ENCODE measurements at regions not wholly inside any gene's neighbourhood (a gene's known extent, or its start where the extent isn't known, plus 50 kb on each side); places are given as distances from the start of the nearest gene placed in this dataset.

DNA sequence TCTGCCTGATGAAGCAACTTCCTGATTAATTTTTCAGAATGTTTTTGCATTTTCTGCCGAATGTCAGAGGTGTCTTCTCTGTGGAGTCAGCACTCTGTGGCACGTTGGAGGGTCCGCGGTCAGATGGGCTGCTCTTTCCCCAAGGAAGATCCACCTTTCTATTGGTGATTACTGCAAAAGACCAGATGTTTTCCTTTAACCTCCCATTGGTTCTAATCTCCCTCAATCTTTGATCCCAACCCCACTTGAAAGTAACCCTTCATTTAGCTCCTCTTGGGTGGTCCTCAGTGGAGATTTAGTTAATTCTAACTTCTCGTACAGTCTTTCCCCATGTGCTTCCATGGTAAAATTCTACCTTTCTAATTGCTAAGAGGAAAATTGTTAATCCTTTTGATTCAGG lies 397.7 kb upstream of the DDHD1 start:
- no peak for DNase-seq (ENCODE audit: low spot score)

DNA sequence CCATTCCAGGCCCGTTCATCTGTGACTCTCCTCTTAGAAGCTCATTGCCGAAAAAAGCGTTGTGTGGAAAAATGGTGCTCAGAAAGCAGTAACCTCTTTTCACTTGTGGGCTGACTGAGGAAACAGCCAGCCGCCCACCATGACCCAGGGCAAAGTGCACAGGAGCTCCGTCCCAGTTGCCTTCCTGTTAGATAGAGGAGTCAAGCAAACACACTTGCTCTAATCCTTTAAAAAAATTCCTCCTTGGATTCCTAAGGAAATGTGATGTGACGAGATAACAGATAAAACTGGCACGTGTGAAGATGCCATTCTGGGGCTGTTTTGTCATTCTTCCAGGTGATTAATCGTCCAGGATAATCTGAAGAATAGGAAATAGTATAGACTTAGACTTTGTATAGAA lies 396.8 kb upstream of the DDHD1 start:
- no peak for DNase-seq (ENCODE audit: low spot score)

GRCh38 chr14:53547593-53547992 lies 394.5 kb upstream of the DDHD1 start:
- no peak for DNase-seq (ENCODE audit: low spot score)

DNA sequence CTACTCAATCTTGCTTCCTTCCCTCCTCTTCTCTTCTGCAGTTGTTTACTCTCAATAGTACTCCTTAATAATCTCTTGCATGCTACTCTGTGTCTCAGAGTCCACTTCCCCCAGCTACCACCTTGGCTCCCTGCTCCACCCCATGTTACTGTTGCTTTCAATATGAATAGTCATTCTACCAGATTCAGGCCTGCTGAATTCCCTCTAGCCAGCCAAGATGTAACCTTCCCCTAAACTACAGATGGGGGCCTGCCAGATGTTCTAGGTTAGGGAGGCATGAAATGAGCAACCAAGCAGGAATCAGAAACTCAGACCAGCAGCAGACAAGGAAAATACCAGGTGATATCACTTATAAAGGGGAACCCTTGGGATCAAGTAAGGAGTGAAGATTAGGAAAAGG lies 392.1 kb upstream of the DDHD1 start:
- DNase-seq (ENCODE audit: low spot score) = no peak

- DNase-seq (ENCODE audit: low spot score) = peak; percentile 80
Observed at GRCh38 chr14:53542732-53543131, 389.6 kb upstream of the DDHD1 start.

- no peak for DNase-seq (ENCODE audit: low spot score)
Observed at GRCh38 chr14:53541411-53541810, 388.3 kb upstream of the DDHD1 start.

GRCh38 chr14:53539489-53540126 lies 386.5 kb upstream of the DDHD1 start:
- peak; percentile 89 for DNase-seq (ENCODE audit: low spot score)

GRCh38 chr14:53538316-53538881 lies 385.3 kb upstream of the DDHD1 start:
- peak; percentile 50 for DNase-seq (ENCODE audit: low spot score)

DNA sequence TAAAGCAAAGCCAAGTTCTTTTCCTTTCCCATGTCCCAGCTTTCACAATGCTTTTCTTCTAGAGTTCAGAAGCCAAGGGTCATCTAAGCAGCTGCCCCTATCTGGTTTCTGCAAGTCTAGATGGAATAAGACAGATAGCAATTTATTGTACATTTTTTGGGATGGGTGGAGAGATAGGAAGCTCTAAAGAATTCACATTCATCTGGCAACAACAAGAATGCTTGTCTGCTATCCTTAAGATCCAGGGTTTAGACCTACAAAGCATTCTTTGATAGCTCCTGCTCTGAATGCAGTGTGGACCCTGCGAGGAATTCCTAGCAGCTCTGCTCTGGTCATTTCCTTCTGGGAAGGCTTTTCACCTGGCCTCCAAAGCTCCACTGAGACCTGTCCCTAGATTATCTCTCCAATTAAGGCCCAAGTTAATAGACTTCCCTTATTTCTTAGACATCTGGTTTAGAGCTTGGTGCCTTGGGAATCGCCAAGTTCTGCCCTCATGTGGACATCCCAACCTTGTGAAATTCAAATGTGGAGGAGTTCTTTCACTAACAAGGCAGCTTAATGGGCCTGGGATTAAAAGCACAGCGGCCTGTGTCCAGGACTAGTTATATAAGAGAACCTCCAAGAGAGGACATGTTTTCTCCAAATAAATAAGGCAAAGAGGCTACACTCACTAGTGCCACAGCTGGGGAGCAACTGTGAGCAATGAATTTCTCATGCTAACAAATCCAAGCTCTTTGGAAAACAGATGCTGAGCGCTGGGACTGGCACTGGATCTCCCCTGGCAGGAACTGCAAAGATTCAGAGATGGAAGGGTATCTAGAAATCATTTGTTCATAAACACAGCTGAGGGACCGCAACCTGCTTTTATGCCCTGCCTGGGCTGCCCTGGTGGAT lies 384.5 kb upstream of the DDHD1 start:
- DNase-seq (ENCODE audit: low spot score) = peak; percentile 74

DNA sequence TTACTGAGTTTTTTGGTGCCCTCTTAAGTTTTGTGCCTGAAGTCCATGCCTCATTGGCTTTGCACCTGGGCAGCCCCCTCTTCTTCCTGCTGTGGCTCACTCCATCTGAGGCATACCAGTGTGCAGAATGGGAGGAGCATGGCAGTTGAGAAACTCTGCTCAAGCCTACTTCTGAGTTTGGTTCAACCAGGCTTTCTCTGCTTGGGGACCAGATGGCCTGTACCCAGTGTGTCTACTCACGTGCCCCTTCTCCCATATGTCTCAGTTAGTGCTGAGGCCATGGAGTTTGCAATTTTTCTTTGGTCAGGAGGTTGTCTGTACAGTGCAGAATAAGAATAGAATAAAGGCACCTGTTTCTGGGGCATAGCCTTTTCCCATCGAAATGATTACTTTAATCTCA lies 383.3 kb upstream of the DDHD1 start:
- DNase-seq (ENCODE audit: low spot score) = no peak

- no peak for DNase-seq (ENCODE audit: low spot score)
Observed at GRCh38 chr14:53534841-53535240, 381.7 kb upstream of the DDHD1 start.

DNA sequence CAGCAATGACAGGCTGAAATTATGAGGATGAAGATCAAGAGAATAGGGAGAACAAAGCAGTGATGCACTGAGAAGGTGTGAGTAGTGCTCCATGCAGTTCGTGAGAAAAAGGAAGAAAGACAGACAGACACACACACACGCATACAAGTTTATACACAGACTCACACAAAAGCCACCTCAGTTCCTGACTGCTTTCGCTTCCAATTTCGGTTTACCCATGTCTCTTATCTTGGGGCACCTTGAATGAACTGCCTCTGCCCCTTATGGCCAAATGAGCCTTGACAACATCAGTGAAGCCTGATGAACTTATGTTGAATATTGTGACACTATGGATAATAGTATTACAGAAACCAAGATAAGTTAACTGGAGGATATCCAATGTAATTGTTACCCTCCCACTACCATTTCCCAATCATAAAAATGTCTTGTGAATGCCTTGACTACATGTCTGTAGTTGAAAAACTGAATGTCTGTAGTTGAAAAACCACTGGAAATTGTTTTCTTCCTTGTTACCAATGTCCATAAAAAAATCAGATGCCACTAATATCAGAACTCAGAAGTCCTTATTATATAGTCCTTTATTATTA lies 380.4 kb upstream of the DDHD1 start:
- DNase-seq (ENCODE audit: low spot score) = no peak

DNA sequence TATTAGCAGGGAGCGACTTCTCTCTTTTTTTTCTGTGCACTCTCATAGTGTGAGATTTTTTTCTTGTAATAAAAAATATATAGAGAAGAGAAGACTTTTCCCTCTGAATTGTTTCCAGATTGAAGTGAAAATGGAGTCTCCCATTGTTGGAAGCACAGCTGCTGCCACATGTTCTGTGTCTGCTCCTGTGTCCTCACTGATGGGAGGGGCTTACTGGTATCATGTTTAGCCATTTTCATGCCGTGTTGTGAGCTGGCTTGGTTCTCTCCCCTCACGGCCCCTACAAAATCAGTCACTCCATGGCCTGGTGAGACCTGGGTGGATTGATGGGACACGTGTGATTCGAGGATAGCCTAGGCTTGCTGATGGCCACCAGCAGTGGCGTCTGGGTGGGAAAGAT lies 379.7 kb upstream of the DDHD1 start:
- no peak for DNase-seq (ENCODE audit: low spot score)

DNA sequence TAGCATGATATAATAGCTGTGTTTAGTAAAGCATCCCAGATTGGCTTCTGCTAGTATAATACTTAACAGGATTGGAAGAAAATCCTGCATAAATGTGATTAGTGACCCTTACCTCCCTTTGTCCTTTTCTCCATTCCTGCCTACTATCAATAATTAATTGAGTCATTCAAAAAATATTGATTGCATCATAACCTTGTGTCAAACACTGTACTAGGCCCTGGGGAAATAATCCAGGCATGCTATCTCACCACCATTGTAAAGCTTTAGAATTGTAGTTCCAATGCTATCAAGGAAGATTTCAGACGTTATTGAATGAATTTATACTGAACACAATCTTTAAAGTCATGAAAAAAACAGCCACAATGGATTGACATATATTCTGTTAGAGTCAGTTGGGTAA lies 378.6 kb upstream of the DDHD1 start:
- DNase-seq (ENCODE audit: low spot score) = no peak

- no peak for DNase-seq (ENCODE audit: low spot score)
Observed at GRCh38 chr14:53531156-53531555, 378.0 kb upstream of the DDHD1 start.

- DNase-seq (ENCODE audit: low spot score) = no peak
Observed at GRCh38 chr14:53529519-53529918, 376.4 kb upstream of the DDHD1 start.

GRCh38 chr14:53528185-53528671 lies 375.1 kb upstream of the DDHD1 start:
- no peak for DNase-seq (ENCODE audit: low spot score)

- no peak for DNase-seq (ENCODE audit: low spot score)
Observed at GRCh38 chr14:53526200-53526599, 373.1 kb upstream of the DDHD1 start.

DNA sequence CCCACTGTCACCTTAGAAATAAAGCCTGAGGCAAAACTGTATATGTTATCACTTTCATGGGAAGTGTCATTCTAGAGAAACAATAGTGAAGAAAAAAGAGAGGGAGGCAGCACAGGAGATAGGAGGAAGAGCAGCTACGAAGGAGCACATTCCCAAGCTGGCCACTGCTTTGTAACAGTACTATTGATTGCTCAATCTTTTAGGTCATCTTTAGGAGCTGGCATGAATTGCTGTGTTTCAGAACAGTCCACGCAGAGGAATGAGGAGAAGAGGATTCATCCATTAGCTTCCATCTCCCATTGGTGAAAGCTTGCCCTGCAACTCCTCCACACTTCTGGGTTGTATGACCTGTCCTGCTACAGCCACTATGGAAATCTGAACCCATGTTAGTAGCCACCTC lies 372.5 kb upstream of the DDHD1 start:
- DNase-seq (ENCODE audit: low spot score) = no peak

- peak; percentile 96 for DNase-seq (ENCODE audit: low spot score)
Observed at GRCh38 chr14:53524391-53524790, 371.3 kb upstream of the DDHD1 start.

DNA sequence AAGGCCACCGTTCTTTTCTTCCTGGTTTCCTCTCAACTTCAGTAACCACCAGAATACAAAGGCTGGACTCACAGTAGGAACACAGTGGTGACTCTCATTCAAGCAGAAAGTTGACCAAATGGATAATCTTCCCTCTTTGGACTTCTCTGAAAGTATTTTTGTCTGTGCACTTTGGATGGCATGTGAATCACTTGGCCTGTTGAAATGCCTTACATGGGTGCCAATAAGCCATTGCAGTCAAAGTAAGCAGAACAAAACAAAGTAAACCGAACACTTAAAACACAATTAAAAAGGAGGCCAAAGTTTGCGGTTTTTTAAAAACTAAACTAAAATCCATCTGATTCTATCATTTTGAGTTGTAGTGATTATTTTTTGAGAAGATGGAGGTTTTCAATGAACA lies 370.1 kb upstream of the DDHD1 start:
- DNase-seq (ENCODE audit: low spot score) = no peak

Measured in umbilical cord (tissue), 1 donor.